Stimulated activated CD4-positive, alpha-beta T cell treated with anti-CD3 and anti-CD28 coated beads, Interleukin-2, amount 100 ng/mL, for 48 hours (primary cell): ENCODE measurements at regions not wholly inside any gene's neighbourhood (a gene's known extent, or its start where the extent isn't known, plus 50 kb on each side); places are given as distances from the start of the nearest gene placed in this dataset.
"Not testable (repeated sequence)": the region's sequence is repeated elsewhere in the genome, so short reads cannot be mapped to it uniquely, and the experiment has no call there.

Experiments used
- DNase-seq, 2 donors: peaks; one replicate each; pipeline ENCODE4 v3.0.0-alpha.2; 2020

DNA sequence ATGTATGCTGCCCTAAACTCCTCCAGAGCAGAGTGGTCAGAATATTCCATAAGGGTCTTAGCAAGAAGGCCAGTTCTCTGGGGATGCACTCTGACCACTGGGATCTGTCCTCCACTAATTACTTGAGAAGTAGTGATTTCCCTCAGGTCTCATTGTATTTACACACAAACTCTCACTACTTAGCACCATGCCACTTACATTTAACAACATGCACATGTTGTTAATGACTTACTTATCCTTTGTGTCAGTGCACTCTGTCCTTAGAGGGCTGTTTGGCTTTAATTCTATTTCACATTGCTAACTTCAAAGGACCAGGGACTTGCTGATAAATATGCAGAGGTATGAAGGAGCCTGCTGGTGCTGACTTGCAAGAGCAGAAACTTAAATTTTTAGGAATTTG is 1415.5 kb upstream of the ACVR2A start:
- no peak for DNase-seq

GRCh38 chr2:146417942-146418341 is 1426.9 kb upstream of the ACVR2A start:
- no peak for DNase-seq

GRCh38 chr2:146415291-146415690 is 1429.5 kb upstream of the ACVR2A start:
- no peak for DNase-seq

GRCh38 chr2:146414456-146414855 is 1430.4 kb upstream of the ACVR2A start:
- DNase-seq, result no peak

DNA sequence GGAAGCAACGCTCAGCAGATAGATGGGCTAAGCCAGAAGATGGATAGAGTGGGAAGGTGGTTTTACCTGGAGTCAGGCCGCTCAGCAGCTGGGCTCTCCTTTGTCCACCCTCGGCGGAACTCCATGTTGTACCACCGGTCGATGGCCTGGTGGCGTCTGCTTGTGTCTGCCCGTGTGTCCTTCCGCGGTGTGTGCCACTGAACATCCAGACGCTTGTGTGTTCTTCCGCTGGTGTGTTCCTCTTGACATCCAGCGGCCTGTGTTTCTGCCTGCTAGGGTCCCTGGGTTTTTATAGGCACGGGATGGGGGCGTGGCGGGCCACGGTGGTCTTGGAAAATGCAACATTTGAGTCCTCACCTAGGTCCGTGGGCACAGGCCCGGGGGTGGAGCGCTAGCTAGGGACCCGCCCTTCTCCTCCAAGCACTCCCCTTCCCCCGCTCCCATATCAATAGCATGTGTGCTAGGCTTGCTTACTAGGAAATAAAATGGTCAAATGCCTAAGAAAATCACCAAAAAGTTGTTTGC is 1431.7 kb upstream of the ACVR2A start:
- DNase-seq, result no peak

DNA sequence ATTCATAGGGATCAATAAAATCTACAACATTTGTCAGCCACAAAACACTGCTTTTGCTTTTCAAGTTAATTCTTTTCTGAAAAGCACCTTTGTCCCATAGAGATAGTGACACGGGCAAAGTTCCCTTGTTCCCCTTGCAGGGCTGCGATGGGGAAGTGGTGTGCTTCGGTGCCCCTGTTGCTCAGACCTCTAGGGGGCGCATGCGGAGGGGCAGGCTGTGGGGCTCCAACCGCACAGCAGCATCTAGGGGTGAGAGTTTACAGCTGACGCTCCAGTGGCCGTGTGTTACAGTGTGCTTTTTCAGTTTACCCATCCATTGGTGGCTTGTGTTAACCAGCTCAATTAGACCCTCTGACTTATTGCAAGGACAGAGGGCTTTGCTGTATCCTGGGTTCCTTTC is 1432.2 kb upstream of the ACVR2A start:
- no peak for DNase-seq

GRCh38 chr2:146405402-146406309 is 1439.2 kb upstream of the ACVR2A start:
- not testable (repeated sequence) for DNase-seq

GRCh38 chr2:146403546-146404160 is 1441.2 kb upstream of the ACVR2A start:
- DNase-seq, result not testable (repeated sequence)

GRCh38 chr2:146392631-146393030 is 1452.2 kb upstream of the ACVR2A start:
- DNase-seq, result no peak

DNA sequence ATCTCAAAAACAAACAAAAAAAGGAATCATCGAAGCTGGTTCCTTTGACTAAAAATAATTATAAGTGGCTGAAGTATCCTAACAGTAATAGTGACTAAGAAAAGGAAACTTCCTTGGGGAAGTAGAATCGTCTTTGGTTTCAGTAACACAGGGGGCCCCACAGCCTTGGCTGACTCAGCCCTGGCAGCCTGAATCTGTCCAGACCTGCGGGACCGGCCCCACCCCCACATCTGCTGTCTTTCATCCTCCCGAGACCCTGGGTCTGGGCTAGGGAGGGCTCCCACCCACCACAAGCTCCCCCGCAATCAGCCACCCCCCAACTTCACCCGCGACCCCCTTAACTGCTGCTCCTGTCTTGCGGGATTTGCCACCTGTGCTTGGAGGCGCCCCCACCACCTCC is 1452.6 kb upstream of the ACVR2A start:
- no peak for DNase-seq

DNA sequence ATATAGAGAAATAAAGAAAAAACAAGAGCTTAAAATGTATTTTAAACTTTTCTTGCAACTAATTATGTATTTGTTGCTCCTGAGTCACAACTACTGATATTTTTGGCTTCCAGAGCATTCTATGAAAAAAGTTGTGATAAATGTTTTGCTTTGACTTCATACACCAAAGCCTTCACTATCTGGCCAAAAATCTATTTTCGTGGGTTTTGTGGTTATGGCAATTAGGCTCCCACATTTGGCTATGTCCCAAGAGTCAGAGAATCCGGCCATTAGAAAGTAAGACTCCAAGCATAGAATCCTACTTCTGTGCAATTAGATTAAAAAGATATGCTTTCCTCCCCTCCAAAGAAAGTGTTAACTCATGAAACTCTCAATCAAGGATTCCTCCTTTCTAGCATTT is 1456.1 kb upstream of the ACVR2A start:
- no peak for DNase-seq

DNA sequence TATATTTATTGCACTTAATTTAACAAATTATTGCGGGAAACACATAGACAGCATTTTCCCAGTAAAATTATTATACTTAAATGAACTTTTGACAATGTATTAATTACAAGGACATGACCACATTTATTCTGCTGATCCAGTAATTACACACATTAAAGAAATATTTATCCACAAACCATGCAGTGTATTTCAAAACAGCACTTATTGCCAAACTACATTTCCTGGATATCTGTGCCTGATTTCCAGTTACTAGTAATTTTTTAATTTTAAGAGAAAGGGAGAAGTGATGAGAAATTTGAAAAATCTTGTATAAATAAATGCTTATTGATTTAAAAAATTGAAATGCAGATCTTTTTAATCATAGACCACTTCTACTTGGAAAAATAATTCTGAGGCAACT is 1458.7 kb upstream of the ACVR2A start:
- no peak for DNase-seq

GRCh38 chr2:146385031-146385430 is 1459.8 kb upstream of the ACVR2A start:
- no peak for DNase-seq

DNA sequence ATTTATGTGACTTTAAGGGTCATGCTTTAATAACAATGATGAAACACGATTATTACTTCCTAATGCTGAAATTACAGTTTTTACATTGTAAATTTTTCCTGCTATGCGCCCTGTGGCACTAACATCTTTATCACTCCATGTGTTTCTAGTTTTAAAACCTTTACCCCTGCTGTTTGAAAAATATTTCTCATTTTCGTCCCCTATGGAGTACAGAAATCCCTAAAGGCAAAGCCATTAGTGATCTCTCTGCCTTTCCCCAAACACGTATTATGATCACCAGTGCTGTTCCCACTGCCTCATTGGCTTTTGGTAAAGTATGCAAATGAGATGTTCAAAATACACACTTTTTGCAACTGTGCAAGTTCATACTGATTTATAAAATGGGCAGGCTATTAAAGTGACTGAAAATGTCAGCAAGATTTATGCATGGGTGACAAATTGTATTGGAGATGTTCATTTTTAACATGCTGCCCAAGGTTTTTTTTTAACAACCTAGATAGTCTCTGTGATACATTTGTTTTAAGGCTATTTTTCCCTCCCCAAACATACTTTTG is 1468.2 kb upstream of the ACVR2A start:
- DNase-seq, result no peak

GRCh38 chr2:146374505-146374904 is 1470.3 kb upstream of the ACVR2A start:
- no peak for DNase-seq

GRCh38 chr2:146371364-146371763 is 1473.5 kb upstream of the ACVR2A start:
- DNase-seq, result not testable (repeated sequence)

DNA sequence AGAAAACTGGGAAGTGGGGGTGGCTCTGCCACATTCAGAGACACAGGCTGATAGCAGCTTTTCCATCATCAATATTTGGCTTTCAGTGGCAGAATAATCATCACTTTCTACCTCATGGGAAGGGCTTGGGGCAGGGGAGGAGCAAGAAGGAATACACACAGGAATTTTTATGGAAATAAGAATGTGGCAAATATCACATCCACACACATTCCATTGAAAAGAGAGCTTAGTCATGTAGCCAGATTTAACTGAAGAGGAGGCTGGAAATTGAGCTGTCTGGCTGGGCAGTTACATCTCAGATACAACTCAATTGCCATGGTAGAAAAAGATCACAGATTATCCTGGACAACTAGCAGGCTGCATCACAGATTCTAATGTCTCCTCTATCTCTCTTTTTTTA is 1474.0 kb upstream of the ACVR2A start:
- no peak for DNase-seq

DNA sequence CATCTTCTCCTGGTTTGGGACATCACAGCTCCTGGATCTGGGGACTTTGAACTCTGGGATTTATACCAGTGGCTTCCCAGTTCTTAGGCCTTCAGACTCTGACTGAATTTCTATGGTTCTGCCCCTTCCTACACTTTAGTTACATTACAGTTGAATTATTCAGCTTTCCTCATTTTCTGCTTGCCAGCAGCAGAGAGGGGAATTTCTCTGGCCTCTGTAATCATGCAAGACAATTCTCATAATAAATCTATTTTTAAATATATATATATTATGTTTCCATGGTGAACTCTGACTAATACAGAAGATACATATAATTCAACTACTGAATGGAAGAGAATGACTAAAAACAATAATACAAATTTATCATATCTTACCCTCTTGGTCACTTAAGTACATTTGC is 1478.6 kb upstream of the ACVR2A start:
- no peak for DNase-seq

DNA sequence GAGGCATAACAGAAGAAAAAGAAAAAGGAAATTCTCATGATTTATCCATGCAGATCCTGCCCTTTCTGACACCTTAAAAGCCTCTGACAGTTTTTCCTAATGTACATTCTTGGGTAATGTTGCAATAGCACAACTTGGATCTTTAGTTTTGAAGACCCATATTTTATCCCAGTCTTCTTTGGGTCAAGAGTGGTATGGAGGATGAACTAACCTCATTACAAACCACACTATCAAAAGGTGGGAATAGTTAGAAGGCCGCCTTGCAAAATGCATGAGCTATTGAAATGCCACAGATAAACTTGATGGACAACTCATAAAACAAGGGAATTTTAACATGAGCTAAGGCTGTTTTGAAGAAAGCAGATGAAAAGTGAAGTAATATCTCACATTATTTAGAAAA is 1479.8 kb upstream of the ACVR2A start:
- DNase-seq, result no peak

DNA sequence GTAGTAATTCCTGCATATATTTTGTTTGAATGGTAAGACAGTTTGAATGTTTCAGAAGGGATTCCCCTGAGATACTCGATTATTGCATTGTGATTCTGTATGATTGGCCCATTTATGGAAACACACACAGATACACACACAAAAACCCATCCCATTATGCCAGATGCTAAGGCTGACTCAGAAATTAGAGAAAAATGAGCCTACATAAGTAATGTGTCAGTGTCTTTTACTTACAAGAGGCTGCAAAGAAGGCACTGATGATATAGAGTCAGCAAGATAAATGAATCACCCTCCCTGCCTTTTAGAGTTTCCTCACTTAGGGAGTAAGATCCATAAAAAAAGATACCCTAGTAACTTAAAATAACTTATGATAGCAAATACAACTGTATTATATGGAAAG is 1481.1 kb upstream of the ACVR2A start:
- DNase-seq, result no peak

GRCh38 chr2:146351689-146352088 is 1493.1 kb upstream of the ACVR2A start:
- DNase-seq, result no peak

- no peak for DNase-seq
Observed at GRCh38 chr2:146349334-146349733, 1495.5 kb upstream of the ACVR2A start.

DNA sequence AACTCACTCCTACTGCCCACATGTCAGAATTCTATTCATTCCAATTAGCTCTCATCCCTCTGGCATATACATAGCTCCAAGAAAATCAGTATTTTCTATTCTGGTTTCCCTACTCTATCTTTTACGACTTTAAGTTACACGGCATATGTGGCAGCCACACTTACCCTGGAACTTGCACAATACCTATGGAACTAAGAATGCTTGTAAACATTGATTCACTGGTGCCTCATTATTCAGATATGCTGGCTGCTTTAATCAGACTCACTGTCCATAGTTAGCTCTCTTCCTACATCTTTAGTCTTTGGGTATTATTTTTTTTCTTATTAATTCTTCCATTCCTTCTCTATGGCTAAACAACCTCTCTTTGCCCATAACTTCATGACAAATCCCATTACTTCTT is 1519.9 kb upstream of the ACVR2A start:
- no peak for DNase-seq

- DNase-seq, result no peak
Observed at GRCh38 chr2:146323564-146323963, 1521.3 kb upstream of the ACVR2A start.
